Prostate gland (tissue), 1 donor: ENCODE measurements at regions not wholly inside any gene's neighbourhood (a gene's known extent, or its start where the extent isn't known, plus 50 kb on each side); places are given as distances from the start of the nearest gene placed in this dataset.

Experiments used
- POLR2A ChIP-seq: fragments of 450-650 bp; IDR thresholded peaks from one replicate; pipeline ENCODE4 v1.6.1; 2016; ENCODE audit warnings: antibody characterized with exemption, mild to moderate bottlenecking
- POLR2AphosphoS5 ChIP-seq: sonication (generic); formaldehyde crosslinking; IDR thresholded peaks from one replicate; pipeline ENCODE4 v1.6.1; 2017; ENCODE audit warnings: antibody characterized with exemption

GRCh38 chr17:52546990-52547389 is 388.5 kb upstream of the CA10 start:
- TF ChIP-seq POLR2AphosphoS5 (no peak), POLR2A (no peak)
